ENCODE measurements at regions not wholly inside any gene's neighbourhood (a gene's known extent, or its start where the extent isn't known, plus 50 kb on each side); places are given as distances from the start of the nearest gene placed in this dataset.

GRCh38 chr9:118094387-118094786 is 390.2 kb downstream of the TLR4 start:
- H3K4me1 Mint-ChIP-seq = peaks cover 5 to 11% of the 10 kb centered on the region in 2 experiments
- Histone ChIP-seq H2AFZ (ENCODE audit: low read length) (no peak overlapping the region), H3T11ph (ENCODE audit: low read length) (no peak overlapping the region), H3K4me1 (ENCODE audit: insufficient read depth, low read length) (no peaks in the 10 kb centered on the region), H3K23me2 (ENCODE audit: insufficient read length, low read depth, low read length, poor library complexity, severe bottlenecking) (no peaks in the 10 kb centered on the region), H4K5ac (ENCODE audit: insufficient read length, low read depth, low read length) (no peak overlapping the region), H3K23ac (ENCODE audit: insufficient read length, low read depth, low read length) (no peak overlapping the region), H4K20me1 (ENCODE audit: control insufficient read depth, insufficient read depth, insufficient read length) (no peaks in the 10 kb centered on the region), H3K56ac (ENCODE audit: insufficient read length, low read depth, low read length) (no peak overlapping the region), H3K79me2 (ENCODE audit: insufficient read depth, low read length) (no peaks in the 10 kb centered on the region), H3K14ac (ENCODE audit: insufficient read depth, low read length) (no peak overlapping the region), H2BK5ac (ENCODE audit: insufficient read length, low read length) (no peak overlapping the region), H2BK15ac (ENCODE audit: low read depth, low read length) (no peak overlapping the region), H3K27ac (ENCODE audit: insufficient read length, low read depth, low read length) (no peak overlapping the region), H2BK12ac (ENCODE audit: insufficient read length, low read depth, low read length) (no peak overlapping the region), H3K18ac (ENCODE audit: insufficient read length, low read depth, low read length) (no peak overlapping the region), H3K9me3 (ENCODE audit: control insufficient read depth, low read depth, low read length) (no peaks in the 10 kb centered on the region), H3K79me1 (ENCODE audit: insufficient read depth, low read depth, low read length, poor library complexity, severe bottlenecking) (no peaks in the 10 kb centered on the region), H2BK20ac (ENCODE audit: low read depth, low read length, poor library complexity, severe bottlenecking) (no peak overlapping the region), H3K27me3 (ENCODE audit: insufficient read depth, low read length) (no peaks in the 10 kb centered on the region), H4K91ac (ENCODE audit: insufficient read length, low read depth, low read length) (no peak overlapping the region), H2AK5ac (ENCODE audit: insufficient read length, low read length) (no peak overlapping the region), H3K4ac (ENCODE audit: low read depth, low read length) (no peak overlapping the region), H2BK120ac (ENCODE audit: low read depth, low read length, poor library complexity, severe bottlenecking) (no peak overlapping the region), H3K9ac (ENCODE audit: extremely low read depth, insufficient read length, low read length) (no peak overlapping the region), H4K8ac (replicated peaks; ENCODE audit: insufficient read length, low read depth, low read length) (no peak overlapping the region), H3K4me2 (ENCODE audit: insufficient read depth, insufficient read length, low read length) (no peak overlapping the region)
- H3K27me3 Mint-ChIP-seq (ENCODE audit: low read depth) = no peaks in the 10 kb centered on the region
- H3K9me3 Mint-ChIP-seq = peaks cover 0 to 2% of the 10 kb centered on the region in 2 experiments; a peak in 1 of 5 replicates
- TF ChIP-seq, protein P1, sequence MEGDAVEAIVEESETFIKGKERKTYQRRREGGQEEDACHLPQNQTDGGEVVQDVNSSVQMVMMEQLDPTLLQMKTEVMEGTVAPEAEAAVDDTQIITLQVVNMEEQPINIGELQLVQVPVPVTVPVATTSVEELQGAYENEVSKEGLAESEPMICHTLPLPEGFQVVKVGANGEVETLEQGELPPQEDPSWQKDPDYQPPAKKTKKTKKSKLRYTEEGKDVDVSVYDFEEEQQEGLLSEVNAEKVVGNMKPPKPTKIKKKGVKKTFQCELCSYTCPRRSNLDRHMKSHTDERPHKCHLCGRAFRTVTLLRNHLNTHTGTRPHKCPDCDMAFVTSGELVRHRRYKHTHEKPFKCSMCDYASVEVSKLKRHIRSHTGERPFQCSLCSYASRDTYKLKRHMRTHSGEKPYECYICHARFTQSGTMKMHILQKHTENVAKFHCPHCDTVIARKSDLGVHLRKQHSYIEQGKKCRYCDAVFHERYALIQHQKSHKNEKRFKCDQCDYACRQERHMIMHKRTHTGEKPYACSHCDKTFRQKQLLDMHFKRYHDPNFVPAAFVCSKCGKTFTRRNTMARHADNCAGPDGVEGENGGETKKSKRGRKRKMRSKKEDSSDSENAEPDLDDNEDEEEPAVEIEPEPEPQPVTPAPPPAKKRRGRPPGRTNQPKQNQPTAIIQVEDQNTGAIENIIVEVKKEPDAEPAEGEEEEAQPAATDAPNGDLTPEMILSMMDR (conservative IDR thresholded peaks at IDR 0.05) = no peak
- H3K27ac Mint-ChIP-seq = no peak overlapping the region
- no peak overlapping the region for H3K4me3 Mint-ChIP-seq
- H3K36me3 Mint-ChIP-seq (ENCODE audit: insufficient read depth in 1 of 3, low read depth in 3 of 3) = no peaks in the 10 kb centered on the region
- no peak for DNase-seq
- no CpG with 5 or more reads among the region's 4 CpGs for WGBS (ENCODE audit: extremely low coverage, insufficient read length, low lambda C conversion rate)

All from H9 (cell line).